PC-9 (cell line): ENCODE measurements at regions not wholly inside any gene's neighbourhood (a gene's known extent, or its start where the extent isn't known, plus 50 kb on each side); places are given as distances from the start of the nearest gene placed in this dataset.

Experiments
- BruUV-seq: library from RNA; stranded (reverse); fragments of 400-500 nt; replicated peaks from 2 replicates; lab custom pipeline; 2021; lab: Mats Ljungman, UMichigan
- CTCF ChIA-PET: fragments of 300-600 bp; sonication (Branson Sonifier 250); formaldehyde crosslinking; loops from one replicate; lab custom pipeline; 2022; ENCODE audit warnings: antibody characterized with exemption; lab: Charles Lee
- POLR2A ChIA-PET: fragments of 300-600 bp; sonication (Branson Sonifier 250); formaldehyde crosslinking; loops from one replicate; lab custom pipeline; 2022; ENCODE audit warnings: antibody characterized with exemption; ENCODE audit not compliant: unreplicated experiment; lab: Charles Lee
- DNase-seq, 2 experiments: peaks; one replicate each; pipeline versions ENCODE4 v3.0.0 to v3.0.0-alpha.2; 2015 to 2022; ENCODE audit warnings: mixed read lengths in 1 of 2
- H2AFZ ChIP-seq: fragments of 200-600 bp; sonication (generic); 2 replicates; pipeline ENCODE4 v1.8.1; 2017; ENCODE audit warnings: antibody characterized with exemption
- H3F3A ChIP-seq: fragments of 200-600 bp; sonication (generic); 2 replicates; pipeline ENCODE4 v1.8.1; 2017; ENCODE audit warnings: antibody characterized with exemption, mild to moderate bottlenecking, low read depth; ENCODE audit not compliant: insufficient read depth
- H3K27ac ChIP-seq: fragments of 200-600 bp; sonication (generic); 2 replicates; pipeline ENCODE4 v1.6.1; 2016; ENCODE audit warnings: mixed run types
- H3K27me3 ChIP-seq: fragments of 200-600 bp; sonication (generic); 2 replicates; pipeline ENCODE4 v1.6.1; 2016; ENCODE audit warnings: low read depth, mixed run types; ENCODE audit not compliant: insufficient read depth
- H3K36me3 ChIP-seq: fragments of 200-600 bp; sonication (generic); 2 replicates; pipeline ENCODE4 v1.6.1; 2016; ENCODE audit warnings: low read depth, mixed run types
- H3K4me1 ChIP-seq: fragments of 200-600 bp; sonication (generic); replicated peaks from 2 replicates; pipeline ENCODE4 v1.6.1; 2016; ENCODE audit warnings: mixed run types; ENCODE audit not compliant: insufficient read depth
- H3K4me2 ChIP-seq: fragments of 200-600 bp; sonication (generic); 2 replicates; pipeline ENCODE4 v1.6.1; 2017; ENCODE audit warnings: mixed run types
- H3K4me3 ChIP-seq: fragments of 200-600 bp; sonication (generic); 2 replicates; pipeline ENCODE4 v1.6.1; 2016; ENCODE audit warnings: mixed run types
- H3K79me2 ChIP-seq: fragments of 200-600 bp; sonication (generic); 2 replicates; pipeline ENCODE4 v1.6.1; 2017; ENCODE audit warnings: low read depth, mixed run types
- H3K9me2 ChIP-seq: fragments of 200-600 bp; sonication (generic); 2 replicates; pipeline ENCODE4 v1.8.1; 2017; ENCODE audit warnings: mild to moderate bottlenecking; ENCODE audit not compliant: insufficient read depth
- H3K9me3 ChIP-seq: fragments of 200-600 bp; sonication (generic); 2 replicates; pipeline ENCODE4 v1.8.1; 2016; ENCODE audit warnings: low read depth; ENCODE audit not compliant: insufficient read depth
- H4K20me1 ChIP-seq: fragments of 200-600 bp; sonication (generic); 2 replicates; pipeline ENCODE4 v1.8.1; 2017; ENCODE audit not compliant: insufficient read depth
- CTCF ChIP-seq: fragments of 200-600 bp; sonication (generic); conservative IDR thresholded peaks from 2 replicates; pipeline ENCODE4 v1.6.1; 2017; ENCODE audit warnings: mixed run types, antibody characterized with exemption, mild to moderate bottlenecking, moderate library complexity
- EZH2 ChIP-seq: fragments of 200-600 bp; sonication (generic); IDR thresholded peaks from 2 replicates; pipeline ENCODE4 v1.8.0; 2017; ENCODE audit warnings: antibody characterized with exemption, low read depth
- intact Hi-C: fragments of 100-400 bp; cut with micrococcal nuclease; formaldehyde crosslinking; loops from one replicate; pipeline ENCODE4 v1.10.0; 2022; ENCODE audit not compliant: unreplicated experiment

- Histone ChIP-seq H3K9me3 (0 out of 2 replicates have a peak, but pooled peaks cover 3% of the 10 kb centered on the region), H3K27ac (no peak overlapping the region), H3K27me3 (no peaks in the 10 kb centered on the region), H3K4me2 (no peak overlapping the region), H3K4me1 (no peaks in the 10 kb centered on the region), H3K36me3 (no peaks in the 10 kb centered on the region), H3K4me3 (no peak overlapping the region), H3F3A (no peaks in the 10 kb centered on the region), H3K79me2 (no peaks in the 10 kb centered on the region), H3K9me2 (no peaks in the 10 kb centered on the region), H2AFZ (no peak overlapping the region), H4K20me1 (no peaks in the 10 kb centered on the region)
- POLR2A ChIA-PET, result no interaction called here
- TF ChIP-seq EZH2, result no peak
- TF ChIP-seq CTCF, result no peak
- CTCF ChIA-PET, result no interaction called here
- intact Hi-C loops, result no loop called here
- DNase-seq, result no peak
- no TSS peak for BruUV-seq
These were observed 805.1 kb upstream of the INTU start for GRCh38 chr4:126827669-126828068.

GRCh38 chr4:126834854-126835253, 797.9 kb upstream of the INTU start:
- H3K4me2 ChIP-seq, result no peak overlapping the region
- TF ChIP-seq EZH2 (no peak), CTCF (no peak)
- ChIA-PET CTCF (no interaction called here), POLR2A (no interaction called here)
- DNase-seq, result no peak
- no peaks in the 10 kb centered on the region for H3K9me2 ChIP-seq
- no peaks in the 10 kb centered on the region for H3K27me3 ChIP-seq
- no peaks in the 10 kb centered on the region for H3F3A ChIP-seq
- no peak overlapping the region for H3K4me3 ChIP-seq
- no peak overlapping the region for H2AFZ ChIP-seq
- H3K36me3 ChIP-seq, result no peaks in the 10 kb centered on the region
- H3K9me3 ChIP-seq, result peaks cover 9% of the 10 kb centered on the region; the same call in 1 of the 2 replicates
- no peaks in the 10 kb centered on the region for H3K79me2 ChIP-seq
- H3K27ac ChIP-seq, result no peak overlapping the region
- no peaks in the 10 kb centered on the region for H4K20me1 ChIP-seq
- intact Hi-C loops, result no loop called here
- no peaks in the 10 kb centered on the region for H3K4me1 ChIP-seq
- BruUV-seq, result no TSS peak

GRCh38 chr4:126838941-126839679, 793.6 kb upstream of the INTU start:
- Histone ChIP-seq H3K79me2 (no peaks in the 10 kb centered on the region), H3F3A (no peaks in the 10 kb centered on the region), H3K4me2 (no peak overlapping the region), H3K4me3 (no peak overlapping the region), H3K27me3 (no peaks in the 10 kb centered on the region), H3K36me3 (no peaks in the 10 kb centered on the region), H3K4me1 (no peaks in the 10 kb centered on the region), H2AFZ (no peak overlapping the region), H3K27ac (no peak overlapping the region), H3K9me2 (no peaks in the 10 kb centered on the region), H4K20me1 (no peaks in the 10 kb centered on the region), H3K9me3 (peaks cover 9% of the 10 kb centered on the region; the same call in 1 of the 2 replicates)
- no TSS peak for BruUV-seq
- TF ChIP-seq EZH2, result no peak
- CTCF ChIA-PET, result no interaction called here
- intact Hi-C loops, result no loop called here
- no peak for DNase-seq
- POLR2A ChIA-PET, result no interaction called here
